ENCODE measurements at regions not wholly inside any gene's neighbourhood (a gene's known extent, or its start where the extent isn't known, plus 50 kb on each side); places are given as distances from the start of the nearest gene placed in this dataset.

DNA sequence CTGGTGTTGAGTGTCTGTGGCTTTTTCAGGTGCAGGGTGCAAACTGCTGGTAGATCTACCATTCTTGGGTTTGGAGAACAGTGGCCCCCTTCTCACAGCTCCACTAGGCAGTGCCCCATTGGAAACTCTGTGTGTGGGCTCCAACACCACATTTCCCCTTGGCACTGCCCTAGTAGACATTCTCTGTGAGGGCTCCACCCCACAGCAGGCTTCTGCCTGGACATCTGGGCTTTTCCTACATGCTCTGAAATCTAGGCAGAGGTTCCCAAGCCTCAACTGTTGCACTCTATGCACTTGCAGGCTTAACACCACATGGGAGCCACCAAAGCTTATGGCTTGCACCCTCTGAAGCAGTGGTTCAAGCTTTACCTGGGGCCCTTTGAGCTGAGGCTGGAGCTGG, 80.9 kb downstream of the BARX1 start:
- TF ChIP-seq, protein P1, sequence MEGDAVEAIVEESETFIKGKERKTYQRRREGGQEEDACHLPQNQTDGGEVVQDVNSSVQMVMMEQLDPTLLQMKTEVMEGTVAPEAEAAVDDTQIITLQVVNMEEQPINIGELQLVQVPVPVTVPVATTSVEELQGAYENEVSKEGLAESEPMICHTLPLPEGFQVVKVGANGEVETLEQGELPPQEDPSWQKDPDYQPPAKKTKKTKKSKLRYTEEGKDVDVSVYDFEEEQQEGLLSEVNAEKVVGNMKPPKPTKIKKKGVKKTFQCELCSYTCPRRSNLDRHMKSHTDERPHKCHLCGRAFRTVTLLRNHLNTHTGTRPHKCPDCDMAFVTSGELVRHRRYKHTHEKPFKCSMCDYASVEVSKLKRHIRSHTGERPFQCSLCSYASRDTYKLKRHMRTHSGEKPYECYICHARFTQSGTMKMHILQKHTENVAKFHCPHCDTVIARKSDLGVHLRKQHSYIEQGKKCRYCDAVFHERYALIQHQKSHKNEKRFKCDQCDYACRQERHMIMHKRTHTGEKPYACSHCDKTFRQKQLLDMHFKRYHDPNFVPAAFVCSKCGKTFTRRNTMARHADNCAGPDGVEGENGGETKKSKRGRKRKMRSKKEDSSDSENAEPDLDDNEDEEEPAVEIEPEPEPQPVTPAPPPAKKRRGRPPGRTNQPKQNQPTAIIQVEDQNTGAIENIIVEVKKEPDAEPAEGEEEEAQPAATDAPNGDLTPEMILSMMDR (IDR thresholded peaks at IDR 0.05) = no peak
- no peak for TF ChIP-seq POLR2A (IDR thresholded peaks at IDR 0.05)
- Histone ChIP-seq H3K36me3 (no peaks in the 10 kb centered on the region), H3K27me3 (no peaks in the 10 kb centered on the region), H3K4me1 (no peaks in the 10 kb centered on the region), H3K9me3 (no peaks in the 10 kb centered on the region), H3K4me3 (replicated peaks in 1 of 3) (no peak overlapping the region), H3K27ac (no peak overlapping the region)
- no peak for DNase-seq
- intact Hi-C loops (cut with DNase I) = no loop called here

DNA sequence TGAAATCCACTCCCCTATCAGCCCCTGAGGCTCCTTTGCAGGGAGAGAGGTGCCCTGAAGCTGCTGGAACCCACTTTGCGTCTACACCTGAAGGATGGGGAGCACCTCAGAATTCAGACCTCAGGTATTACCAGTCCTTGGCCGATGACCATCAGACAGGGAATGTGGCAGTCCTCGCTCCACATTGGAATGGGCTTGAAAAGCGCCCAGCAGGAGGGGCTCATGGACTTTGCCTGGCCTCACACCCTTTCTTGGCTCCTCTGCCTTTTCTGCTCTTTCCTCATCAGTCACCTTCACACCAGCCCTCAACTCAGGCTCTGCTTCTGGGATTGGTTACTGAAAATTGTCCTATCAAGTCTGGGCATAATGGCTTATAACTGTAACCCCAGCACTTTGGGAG, 83.9 kb downstream of the BARX1 start:
- intact Hi-C loops (cut with DNase I) = no loop called here
- no peaks in the 10 kb centered on the region for H3K9me3 ChIP-seq
- H3K27ac ChIP-seq = no peak overlapping the region
- no peaks in the 10 kb centered on the region for H3K36me3 ChIP-seq
- WGBS, 2 donors = 90 to 97% methylated on average over 4 of the region's 4 CpGs
- no peak overlapping the region for H3K4me3 ChIP-seq (replicated peaks in 1 of 3)
- no peak for TF ChIP-seq POLR2A (IDR thresholded peaks at IDR 0.05)
- TF ChIP-seq, protein P1 (IDR thresholded peaks at IDR 0.05) = no peak
- H3K27me3 ChIP-seq = no peaks in the 10 kb centered on the region
- DNase-seq = no peak
- H3K4me1 ChIP-seq = no peaks in the 10 kb centered on the region

DNA sequence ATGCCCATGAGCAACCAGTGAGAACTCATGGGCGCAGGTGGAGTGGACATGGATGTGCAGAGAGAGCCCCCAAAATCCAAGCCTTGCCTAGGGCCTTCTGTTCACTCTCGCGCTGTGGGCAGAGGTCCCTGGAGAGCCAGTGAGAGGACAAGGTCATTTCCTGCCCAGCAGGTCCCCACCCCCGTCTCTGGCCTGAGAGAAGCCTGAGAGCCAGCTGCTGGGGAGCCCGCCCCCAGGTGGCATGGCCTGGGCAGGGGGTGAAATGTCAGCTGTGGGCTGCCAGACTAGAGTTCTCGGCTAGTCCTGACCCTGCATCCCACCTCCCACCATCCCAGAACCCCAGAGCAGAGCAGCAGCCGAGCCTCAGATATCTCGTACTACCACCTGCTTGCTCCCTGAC, 85.3 kb downstream of the BARX1 start:
- Histone ChIP-seq H3K4me1 (no peaks in the 10 kb centered on the region), H3K27me3 (no peaks in the 10 kb centered on the region), H3K36me3 (no peaks in the 10 kb centered on the region), H3K27ac (no peak overlapping the region), H3K4me3 (replicated peaks in 1 of 3) (no peak overlapping the region), H3K9me3 (no peaks in the 10 kb centered on the region)
- TF ChIP-seq POLR2A (IDR thresholded peaks at IDR 0.05) = no peak
- TF ChIP-seq, protein P1 (IDR thresholded peaks at IDR 0.05) = no peak
- intact Hi-C loops (cut with DNase I) = no loop called here
- no peak for DNase-seq
- WGBS, 2 donors = 60 to 77% methylated on average over 5 of the region's 8 CpGs

DNA sequence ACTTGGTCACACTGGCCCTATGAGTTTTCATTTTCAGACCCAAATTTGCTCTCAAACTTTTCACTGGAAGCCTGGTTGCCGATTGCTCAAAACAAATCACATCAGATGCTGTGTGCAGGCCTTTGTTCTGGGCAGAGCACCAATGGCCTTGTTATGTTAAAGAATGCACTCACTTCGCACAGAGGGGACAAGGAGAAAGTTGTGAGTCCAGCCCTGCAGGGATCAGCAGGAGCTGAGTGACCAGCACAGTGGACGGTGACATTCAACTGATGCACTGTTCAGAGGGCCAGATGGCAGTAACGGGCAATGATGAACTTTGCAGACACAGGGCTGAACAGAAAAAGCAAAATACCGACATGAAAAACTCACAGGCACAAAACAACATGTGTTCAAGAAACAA, 86.1 kb downstream of the BARX1 start:
- 61 to 66% methylated on average over 5 of the region's 5 CpGs for WGBS, 2 donors
- DNase-seq = no peak
- H3K4me3 ChIP-seq (replicated peaks in 1 of 3) = no peak overlapping the region
- H3K36me3 ChIP-seq = no peaks in the 10 kb centered on the region
- TF ChIP-seq, protein P1 (IDR thresholded peaks at IDR 0.05) = no peak
- TF ChIP-seq POLR2A (IDR thresholded peaks at IDR 0.05) = no peak
- intact Hi-C loops (cut with DNase I) = no loop called here
- no peaks in the 10 kb centered on the region for H3K4me1 ChIP-seq
- no peaks in the 10 kb centered on the region for H3K9me3 ChIP-seq
- no peak overlapping the region for H3K27ac ChIP-seq
- H3K27me3 ChIP-seq = no peaks in the 10 kb centered on the region

DNA sequence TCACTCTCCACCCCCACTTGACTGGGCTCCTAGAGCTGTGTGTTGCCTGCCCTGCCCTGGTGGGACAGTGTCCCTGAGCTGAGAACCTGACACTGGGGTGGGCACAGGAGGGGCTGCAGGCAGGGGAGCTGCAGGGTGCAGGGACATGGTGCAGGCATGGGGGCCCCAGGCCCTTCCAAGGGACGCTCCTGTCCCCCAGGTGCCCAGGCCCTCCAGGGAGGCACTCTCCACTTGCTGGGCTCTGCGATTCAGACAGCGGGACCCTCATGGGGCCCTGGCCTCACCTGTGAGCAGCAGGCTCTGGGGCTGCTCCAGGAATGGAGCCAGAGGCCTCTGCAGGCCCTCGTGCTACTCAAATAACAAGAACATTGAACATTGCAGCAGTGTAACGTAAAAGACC, 89.4 kb downstream of the BARX1 start:
- H3K27me3 ChIP-seq = peaks cover 2% of the 10 kb centered on the region
- no peak for DNase-seq
- WGBS, 2 donors = 58 to 60% methylated on average over 2 to 3 of the region's 5 CpGs

More for the DNA sequence above, 89.4 kb downstream of the BARX1 start:
- H3K27ac ChIP-seq = no peak overlapping the region
- intact Hi-C loops (cut with DNase I) = no loop called here
- no peak overlapping the region for H3K4me3 ChIP-seq (replicated peaks in 1 of 3)
- no peaks in the 10 kb centered on the region for H3K9me3 ChIP-seq
- TF ChIP-seq, protein P1 (IDR thresholded peaks at IDR 0.05) = no peak
- TF ChIP-seq POLR2A (IDR thresholded peaks at IDR 0.05) = no peak
- H3K36me3 ChIP-seq = no peaks in the 10 kb centered on the region
- H3K4me1 ChIP-seq = no peaks in the 10 kb centered on the region

Data from thyroid gland (tissue), 4 donors.